A549 (cell line): ENCODE measurements at regions not wholly inside any gene's neighbourhood (a gene's known extent, or its start where the extent isn't known, plus 50 kb on each side); places are given as distances from the start of the nearest gene placed in this dataset.

Experiments used
- ATAC-seq, 2 experiments: fragments of 200-7000 bp in 1 of 2; fragments of >200 bp in 1 of 2; cut with Nextera tagmentation in 1 of 2; cut with Tn5 transposase in 1 of 2; 3 replicates each; pipeline versions ENCODE4 v1.8.0 to v1.9.1; 2018 to 2020; ENCODE audit warnings: mild to moderate bottlenecking in 1 of 2, moderate library complexity in 1 of 2
- CTCF ChIA-PET: fragments of 300-600 bp; sonication (Branson Sonifier 250); formaldehyde crosslinking; extraction: SDS; loops from one replicate; lab custom pipeline; 2021; ENCODE audit warnings: antibody characterized with exemption, inconsistent platforms; lab: Yijun Ruan, JAX
- POLR2A ChIA-PET: fragments of 350-600 bp; formaldehyde crosslinking; extraction: SDS; loops from one replicate; lab custom pipeline; 2021; ENCODE audit warnings: antibody characterized with exemption, inconsistent platforms; lab: Yijun Ruan, JAX
- DNase-seq, 2 experiments: peaks; one replicate each; pipeline versions ENCODE4 v3.0.0 to v3.0.0-alpha.2; 2011 to 2016; ENCODE audit warnings: low read depth in 1 of 2, low spot score in 1 of 2
- FAIRE-seq: peaks from 2 replicates; lab custom pipeline; 2011; peaks lifted over from hg19 to GRCh38; lab: Jason Lieb, UNC
- H3K27ac ChIP-seq, 2 experiments: fragments of >200 bp; sonication (Bioruptor Twin); formaldehyde crosslinking; 3 replicates each; pipeline ENCODE4 v1.5.1; 2016 to 2017
- H3K4me1 ChIP-seq: fragments of >200 bp; sonication (Bioruptor Twin); formaldehyde crosslinking; 3 replicates; pipeline ENCODE4 v1.6.1; 2016
- H3K4me2 ChIP-seq: fragments of >200 bp; sonication (Bioruptor Twin); formaldehyde crosslinking; 3 replicates; pipeline ENCODE4 v1.6.1; 2016
- H3K4me3 ChIP-seq: fragments of >200 bp; sonication (Bioruptor Twin); formaldehyde crosslinking; 3 replicates; pipeline ENCODE4 v1.5.1; 2016
- H3K9me3 ChIP-seq: fragments of >200 bp; sonication (Bioruptor Twin); formaldehyde crosslinking; 3 replicates; pipeline ENCODE4 v1.6.1; 2016
- CBX2 ChIP-seq: fragments of 200-600 bp; sonication (generic); IDR thresholded peaks from 2 replicates; pipeline ENCODE4 v1.6.1; 2016; ENCODE audit warnings: low read depth, mild to moderate bottlenecking, borderline replicate concordance
- CBX8 ChIP-seq: fragments of 200-600 bp; sonication (generic); IDR thresholded peaks from 2 replicates; pipeline ENCODE4 v1.6.1; 2016
- CEBPB ChIP-seq, 2 experiments: fragments of >200 bp in 1 of 2; sonication (Bioruptor Twin) in 1 of 2; formaldehyde crosslinking in 1 of 2; IDR thresholded peaks; 2 replicates each; pipeline ENCODE4 v1.6.1; 2012 to 2016
- CHD2 ChIP-seq: fragments of 150-350 bp; IDR thresholded peaks from 2 replicates; pipeline ENCODE4 v1.6.1; 2014; ENCODE audit warnings: low read length; ENCODE audit not compliant: partially characterized antibody
- CTCF ChIP-seq: fragments of >200 bp; sonication (Bioruptor Twin); formaldehyde crosslinking; IDR thresholded peaks from 3 replicates; pipeline ENCODE4 v1.5.1; 2016
- E2F6 ChIP-seq: IDR thresholded peaks from 2 replicates; pipeline ENCODE4 v1.6.1; 2012; ENCODE audit warnings: low read depth, borderline replicate concordance
- FOSB ChIP-seq: fragments of 250-450 bp; sonication (Bioruptor Pico); IDR thresholded peaks from 2 replicates; pipeline ENCODE4 v1.5.0; 2020; ENCODE audit warnings: mild to moderate bottlenecking, moderate library complexity
- HDAC2 ChIP-seq: fragments of 200-600 bp; sonication (generic); IDR thresholded peaks from 2 replicates; pipeline ENCODE4 v1.6.1; 2016
- HES2 ChIP-seq: fragments of >200 bp; sonication (Bioruptor Twin); formaldehyde crosslinking; IDR thresholded peaks from 2 replicates; pipeline ENCODE4 v1.6.1; 2016
- HOXB13 ChIP-seq: fragments of 250-450 bp; sonication (Bioruptor Pico); IDR thresholded peaks from 2 replicates; pipeline ENCODE4 v1.5.0; 2020; ENCODE audit warnings: low read depth, mild to moderate bottlenecking, moderate library complexity
- JUN ChIP-seq, 2 experiments: fragments of >200 bp; sonication (Bioruptor Twin); formaldehyde crosslinking; IDR thresholded peaks; 2 replicates in 1 of 2; 3 replicates in 1 of 2; pipeline ENCODE4 v1.6.1; 2016 to 2017
- KDM1A ChIP-seq: fragments of 200-600 bp; sonication (generic); IDR thresholded peaks from 2 replicates; pipeline ENCODE4 v1.6.1; 2016; ENCODE audit warnings: low read depth, mild to moderate bottlenecking
- MAZ ChIP-seq: fragments of 150-350 bp; IDR thresholded peaks from 2 replicates; pipeline ENCODE4 v1.6.1; 2014; ENCODE audit warnings: antibody characterized with exemption, low read depth, low read length, borderline replicate concordance
- NFE2L2 ChIP-seq: fragments of 150-350 bp; conservative IDR thresholded peaks from 2 replicates; pipeline ENCODE4 v1.6.1; 2014; ENCODE audit warnings: low read length
- PBX3 ChIP-seq: IDR thresholded peaks from 2 replicates; pipeline ENCODE4 v1.6.1; 2012
- RCOR1 ChIP-seq: fragments of 150-350 bp; IDR thresholded peaks from 2 replicates; pipeline ENCODE4 v1.6.1; 2014; ENCODE audit warnings: antibody characterized with exemption, low read length, low read depth
- REST ChIP-seq: fragments of 200-600 bp; sonication (generic); IDR thresholded peaks from 2 replicates; pipeline ENCODE4 v1.6.1; 2016; ENCODE audit warnings: antibody characterized with exemption, mild to moderate bottlenecking, moderate library complexity
- RFX5 ChIP-seq: fragments of 450-650 bp; IDR thresholded peaks from 2 replicates; pipeline ENCODE4 v1.7.1; 2014; ENCODE audit warnings: antibody characterized with exemption, mild to moderate bottlenecking, moderate library complexity
- RNF2 ChIP-seq: fragments of 200-600 bp; sonication (generic); IDR thresholded peaks from 2 replicates; pipeline ENCODE4 v1.6.1; 2016; ENCODE audit warnings: low read depth, mild to moderate bottlenecking, antibody characterized with exemption, moderate library complexity, borderline replicate concordance
- SMC3 ChIP-seq: fragments of >200 bp; sonication (Bioruptor Twin); formaldehyde crosslinking; IDR thresholded peaks from 3 replicates; pipeline ENCODE4 v1.6.1; 2018; ENCODE audit warnings: inconsistent platforms
- SREBF2 ChIP-seq: fragments of 450-650 bp; IDR thresholded peaks from 2 replicates; pipeline ENCODE4 v1.6.1; 2014; ENCODE audit warnings: mild to moderate bottlenecking, moderate library complexity
- ZC3H11A ChIP-seq: fragments of 450-650 bp; IDR thresholded peaks from 2 replicates; pipeline ENCODE4 v1.6.1; 2014; ENCODE audit warnings: antibody characterized with exemption, mild to moderate bottlenecking
- WGBS: methylation state at CpG from one replicate; pipeline ENCODE4 v1.1.6; 2017; ENCODE audit errors: missing lambda C conversion rate; 5-methylcytosine and 5-hydroxymethylcytosine counted together

GRCh38 chr2:48131539-48132270, 182.8 kb upstream of the FOXN2 start:
- H3K9me3 ChIP-seq = no peaks in the 10 kb centered on the region
- DNase-seq = no peak
- no peak overlapping the region for H3K4me2 ChIP-seq
- CTCF ChIA-PET = no interaction called here
- no peaks in the 10 kb centered on the region for H3K4me1 ChIP-seq
- no peak for FAIRE-seq
- no peak for ATAC-seq
- POLR2A ChIA-PET = no interaction called here
- H3K4me3 ChIP-seq = no peak overlapping the region
- H3K27ac ChIP-seq = no peak overlapping the region
- TF ChIP-seq CHD2 (no peak), CTCF (no peak), RNF2 (no peak), RCOR1 (no peak), REST (no peak), CBX2 (no peak), HES2 (no peak), HOXB13 (CRISPR knock-in tag) (no peak), ZC3H11A (no peak), CBX8 (no peak), CEBPB (IDR thresholded peaks at IDR 0.05) (no peak), RFX5 (no peak), MAZ (no peak), PBX3 (no peak), JUN (IDR thresholded peaks at IDR 0.05) (no peak)
- 58% methylated on average over 6 of the region's 6 CpGs for WGBS

- Histone ChIP-seq H3K4me1 (no peaks in the 10 kb centered on the region), H3K4me2 (no peak overlapping the region), H3K27ac (no peak overlapping the region), H3K9me3 (no peaks in the 10 kb centered on the region), H3K4me3 (no peak overlapping the region)
- no peak for DNase-seq
- WGBS = 84% methylated on average over 7 of the region's 7 CpGs
- CTCF ChIA-PET = no interaction called here
- FAIRE-seq = no peak
- ATAC-seq = no peak
- POLR2A ChIA-PET = no interaction called here
- no peak for TF ChIP-seq KDM1A
Measured at GRCh38 chr2:48132271-48132625, 182.2 kb upstream of the FOXN2 start.

GRCh38 chr2:48134704-48135103, 179.8 kb upstream of the FOXN2 start:
- ATAC-seq (no peak), DNase-seq (no peak), FAIRE-seq (no peak)
- TF ChIP-seq RFX5 = no peak
- no peak for TF ChIP-seq RNF2
- no peak for TF ChIP-seq E2F6
- no peak for TF ChIP-seq SREBF2
- TF ChIP-seq FOSB (CRISPR knock-in tag) = no peak
- TF ChIP-seq RCOR1 = no peak
- TF ChIP-seq HDAC2 = no peak
- TF ChIP-seq SMC3 = no peak
- no peak for TF ChIP-seq NFE2L2
- Histone ChIP-seq H3K4me1 (no peaks in the 10 kb centered on the region), H3K4me2 (no peak overlapping the region), H3K4me3 (no peak overlapping the region), H3K9me3 (no peaks in the 10 kb centered on the region), H3K27ac (no peak overlapping the region)
- ChIA-PET CTCF (interaction anchor here (1.5 kb wide), 1 partner anchor 9 kb away, joined by 3 read pairs; no protein-coding TSS in a partner anchor), POLR2A (no interaction called here)
- whole genome bisulfite sequencing = 100% methylated on average over 1 of the region's 1 CpG
